ENCODE measurements at regions not wholly inside any gene's neighbourhood (a gene's known extent, or its start where the extent isn't known, plus 50 kb on each side); places are given as distances from the start of the nearest gene placed in this dataset.

- no peak for DNase-seq (ENCODE audit: low read depth)
- no peak overlapping the region for H3K4me3 ChIP-seq (ENCODE audit: low read depth, low read length)
- no peak for TF ChIP-seq CTCF (IDR thresholded peaks at IDR 0.05; ENCODE audit: insufficient read depth, low read depth, low read length)
Measured at GRCh38 chr6:191487-192312, 100.6 kb upstream of the DUSP22 start.

GRCh38 chr6:192313-192664 is 100.0 kb upstream of the DUSP22 start:
- no peak for DNase-seq (ENCODE audit: low read depth)
- no peak for TF ChIP-seq CTCF (IDR thresholded peaks at IDR 0.05; ENCODE audit: insufficient read depth, low read depth, low read length)
- no peak overlapping the region for H3K4me3 ChIP-seq (ENCODE audit: low read depth, low read length)

- no peak overlapping the region for H3K4me3 ChIP-seq (ENCODE audit: low read depth, low read length)
- TF ChIP-seq CTCF (IDR thresholded peaks at IDR 0.05; ENCODE audit: insufficient read depth, low read depth, low read length), result no peak
- DNase-seq (ENCODE audit: low read depth), result no peak
Measured at GRCh38 chr6:193180-193579, 99.1 kb upstream of the DUSP22 start.

- no peak overlapping the region for H3K4me3 ChIP-seq (ENCODE audit: low read depth, low read length)
- no peak for TF ChIP-seq CTCF (IDR thresholded peaks at IDR 0.05; ENCODE audit: insufficient read depth, low read depth, low read length)
- DNase-seq (ENCODE audit: low read depth), result no peak
Measured at GRCh38 chr6:193773-194310, 98.4 kb upstream of the DUSP22 start.

- DNase-seq (ENCODE audit: low read depth), result peak; percentile 51
- no peak overlapping the region for H3K4me3 ChIP-seq (ENCODE audit: low read depth, low read length)
- no peak for TF ChIP-seq CTCF (IDR thresholded peaks at IDR 0.05; ENCODE audit: insufficient read depth, low read depth, low read length)
Measured at GRCh38 chr6:195861-196360, 96.4 kb upstream of the DUSP22 start.

GRCh38 chr6:196543-196942 is 95.7 kb upstream of the DUSP22 start:
- no peak overlapping the region for H3K4me3 ChIP-seq (ENCODE audit: low read depth, low read length)
- TF ChIP-seq CTCF (IDR thresholded peaks at IDR 0.05; ENCODE audit: insufficient read depth, low read depth, low read length), result no peak
- no peak for DNase-seq (ENCODE audit: low read depth)
